ENCODE measurements at regions not wholly inside any gene's neighbourhood (a gene's known extent, or its start where the extent isn't known, plus 50 kb on each side); places are given as distances from the start of the nearest gene placed in this dataset.
A peak's percentile ranks its signal among the peaks of the same experiment; 100 is the strongest.

DNA sequence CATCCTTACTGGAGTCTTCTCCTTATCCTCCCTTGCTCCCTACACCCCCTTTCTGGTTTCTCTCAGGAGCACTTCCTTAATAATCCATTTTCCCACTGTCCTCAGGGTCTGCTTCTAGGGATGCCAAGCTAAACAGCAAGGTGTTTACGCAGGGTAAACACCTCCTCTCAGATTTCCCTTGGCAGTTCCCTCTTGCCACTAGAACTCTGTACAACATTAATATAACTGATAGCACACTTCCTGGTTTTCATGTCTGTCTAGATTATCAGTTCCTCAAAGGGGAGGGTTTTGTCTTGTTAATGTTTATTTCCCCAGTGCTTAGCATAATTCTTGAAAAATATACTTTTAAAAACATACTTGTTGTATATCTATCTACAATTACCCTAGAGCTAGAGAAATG lies 118.0 kb upstream of the SLC24A5 start:
- peak overlapping the region in 1 of 3 experiments; percentile 38 for H3K4me3 ChIP-seq (replicated peaks in 1 of 3; ENCODE audit: low read depth in 2 of 3, low read length in 3 of 3)
- H3K27me3 ChIP-seq (ENCODE audit: control insufficient read depth in 2 of 2, insufficient read depth in 2 of 2, low read length in 2 of 2), result no peaks in the 10 kb centered on the region
- H3K27ac Mint-ChIP-seq, result peak overlapping the region in 5 of 7 donors; percentile 56 to 85 (median 79)
- no peaks in the 10 kb centered on the region for H3K9me3 ChIP-seq (replicated peaks in 1 of 2; ENCODE audit: control insufficient read depth in 1 of 2, insufficient read depth in 1 of 2, low read length in 2 of 2)
- H3K79me2 ChIP-seq (ENCODE audit: insufficient read depth, low read length), result no peaks in the 10 kb centered on the region
- H3K4me3 Mint-ChIP-seq, result peak overlapping the region in 1 of 2 donors; percentile 81
- peak overlapping the region; percentile 8 to 67 for H3K27ac ChIP-seq (ENCODE audit: low read depth in 1 of 2, low read length in 2 of 2)
- intact Hi-C loops (cut with micrococcal nuclease), result no loop called here
- peak overlapping the region; percentile 12 for H2AFZ ChIP-seq (ENCODE audit: insufficient read depth, low read depth, low read length, poor library complexity, severe bottlenecking)
- peaks cover 50% of the 10 kb centered on the region for H3K4me1 Mint-ChIP-seq
- H3K4me1 ChIP-seq (ENCODE audit: control insufficient read depth in 1 of 2, insufficient read depth in 2 of 2, low read length in 2 of 2), result peaks cover 47% of the 10 kb centered on the region in 2 donors
- peaks cover 0 to 3% (median 2%) of the 10 kb centered on the region in 3 donors for H3K27me3 Mint-ChIP-seq (ENCODE audit: low read depth in 3 of 3)
- no peak overlapping the region for H3K9ac ChIP-seq (ENCODE audit: insufficient read depth, low read length, poor library complexity, severe bottlenecking)
- peak; percentile 8 to 19 (median 18) for DNase-seq
- H3K36me3 Mint-ChIP-seq, result no peaks in the 10 kb centered on the region
- 29% methylated on average over 1 of the region's 1 CpG for WGBS (ENCODE audit: insufficient coverage)
- H3K4me2 ChIP-seq (replicated peaks; ENCODE audit: extremely low read depth, low read length, poor library complexity, severe bottlenecking), result peak overlapping the region; percentile 40
- H4K20me1 ChIP-seq (ENCODE audit: insufficient read depth, low read length), result no peaks in the 10 kb centered on the region
- H3K9me3 Mint-ChIP-seq, result peaks cover 0 to under 1% (median 0%) of the 10 kb centered on the region in 7 donors
- TF ChIP-seq, protein P1, sequence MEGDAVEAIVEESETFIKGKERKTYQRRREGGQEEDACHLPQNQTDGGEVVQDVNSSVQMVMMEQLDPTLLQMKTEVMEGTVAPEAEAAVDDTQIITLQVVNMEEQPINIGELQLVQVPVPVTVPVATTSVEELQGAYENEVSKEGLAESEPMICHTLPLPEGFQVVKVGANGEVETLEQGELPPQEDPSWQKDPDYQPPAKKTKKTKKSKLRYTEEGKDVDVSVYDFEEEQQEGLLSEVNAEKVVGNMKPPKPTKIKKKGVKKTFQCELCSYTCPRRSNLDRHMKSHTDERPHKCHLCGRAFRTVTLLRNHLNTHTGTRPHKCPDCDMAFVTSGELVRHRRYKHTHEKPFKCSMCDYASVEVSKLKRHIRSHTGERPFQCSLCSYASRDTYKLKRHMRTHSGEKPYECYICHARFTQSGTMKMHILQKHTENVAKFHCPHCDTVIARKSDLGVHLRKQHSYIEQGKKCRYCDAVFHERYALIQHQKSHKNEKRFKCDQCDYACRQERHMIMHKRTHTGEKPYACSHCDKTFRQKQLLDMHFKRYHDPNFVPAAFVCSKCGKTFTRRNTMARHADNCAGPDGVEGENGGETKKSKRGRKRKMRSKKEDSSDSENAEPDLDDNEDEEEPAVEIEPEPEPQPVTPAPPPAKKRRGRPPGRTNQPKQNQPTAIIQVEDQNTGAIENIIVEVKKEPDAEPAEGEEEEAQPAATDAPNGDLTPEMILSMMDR (IDR thresholded peaks at IDR 0.05), result no peak
- H3K36me3 ChIP-seq (replicated peaks in 1 of 2; ENCODE audit: control insufficient read depth in 1 of 2, insufficient read depth in 2 of 2, low read length in 2 of 2), result no peaks in the 10 kb centered on the region

DNA sequence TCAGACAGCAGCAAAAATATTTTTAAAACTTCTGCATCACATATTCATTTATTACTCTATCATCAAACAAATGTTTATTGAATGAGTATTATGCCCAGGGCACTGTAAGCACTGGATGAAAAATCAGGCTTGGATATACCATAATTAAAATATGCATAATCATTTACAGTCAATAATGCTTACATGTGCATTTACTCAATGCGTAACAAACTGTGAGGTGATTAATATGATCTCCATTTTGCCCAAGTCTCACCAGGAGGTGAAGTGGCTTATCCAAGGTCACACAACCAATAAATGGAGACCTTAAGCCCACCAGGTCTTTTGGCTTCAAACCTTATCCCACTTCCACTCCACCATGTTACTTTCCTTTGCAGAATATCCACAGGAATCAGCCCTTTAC lies 117.3 kb upstream of the SLC24A5 start:
- Histone ChIP-seq H3K36me3 (replicated peaks in 1 of 2; ENCODE audit: control insufficient read depth in 1 of 2, insufficient read depth in 2 of 2, low read length in 2 of 2) (no peaks in the 10 kb centered on the region), H3K9me3 (replicated peaks in 1 of 2; ENCODE audit: control insufficient read depth in 1 of 2, insufficient read depth in 1 of 2, low read length in 2 of 2) (no peaks in the 10 kb centered on the region)
- H3K27me3 Mint-ChIP-seq (ENCODE audit: low read depth in 3 of 3), result peaks cover under 1 to 3% (median 2%) of the 10 kb centered on the region in 3 donors

More for the DNA sequence above, 117.3 kb upstream of the SLC24A5 start:
- Mint-ChIP-seq H3K36me3 (no peaks in the 10 kb centered on the region), H3K27ac (no peak overlapping the region), H3K9me3 (peaks cover 0 to 2% (median 0%) of the 10 kb centered on the region in 7 donors), H3K4me1 (peaks cover 45% of the 10 kb centered on the region), H3K4me3 (no peak overlapping the region)
- peaks cover 40 to 41% of the 10 kb centered on the region in 2 donors for H3K4me1 ChIP-seq (ENCODE audit: control insufficient read depth in 1 of 2, insufficient read depth in 2 of 2, low read length in 2 of 2)
- no peak for DNase-seq
- intact Hi-C loops (cut with micrococcal nuclease), result no loop called here
- H3K79me2 ChIP-seq (ENCODE audit: insufficient read depth, low read length), result no peaks in the 10 kb centered on the region
- H4K20me1 ChIP-seq (ENCODE audit: insufficient read depth, low read length), result no peaks in the 10 kb centered on the region
- TF ChIP-seq, protein P1 (IDR thresholded peaks at IDR 0.05), result no peak
- no peak overlapping the region for H3K4me3 ChIP-seq (replicated peaks in 1 of 3; ENCODE audit: low read depth in 2 of 3, low read length in 3 of 3)
- H3K4me2 ChIP-seq (replicated peaks; ENCODE audit: extremely low read depth, low read length, poor library complexity, severe bottlenecking), result no peak overlapping the region
- no CpG with 5 or more reads among the region's 1 CpG for WGBS (ENCODE audit: insufficient coverage)
- no peaks in the 10 kb centered on the region for H3K27me3 ChIP-seq (ENCODE audit: control insufficient read depth in 2 of 2, insufficient read depth in 2 of 2, low read length in 2 of 2)
- no peak overlapping the region for H2AFZ ChIP-seq (ENCODE audit: insufficient read depth, low read depth, low read length, poor library complexity, severe bottlenecking)
- no peak overlapping the region for H3K9ac ChIP-seq (ENCODE audit: insufficient read depth, low read length, poor library complexity, severe bottlenecking)
- H3K27ac ChIP-seq (ENCODE audit: low read depth in 1 of 2, low read length in 2 of 2), result no peak overlapping the region

Measured in CD14-positive monocyte (primary cell).